NCI-H446 treated with DMSO at 0.1 percent for 48 hours (cell line): ENCODE measurements at regions not wholly inside any gene's neighbourhood (a gene's known extent, or its start where the extent isn't known, plus 50 kb on each side); places are given as distances from the start of the nearest gene placed in this dataset.

Experiments used
- DNase-seq: peaks from one replicate; lab custom pipeline; 2025; lab: John Stamatoyannopoulos, UW

GRCh38 chr5:88396751-88397281, 128.2 kb upstream of the TMEM161B start:
- no peak for DNase-seq

GRCh38 chr5:88396000-88396535, 127.4 kb upstream of the TMEM161B start:
- DNase-seq, result no peak

GRCh38 chr5:88395264-88395663, 126.6 kb upstream of the TMEM161B start:
- DNase-seq, result no peak

GRCh38 chr5:88394536-88395175, 126.0 kb upstream of the TMEM161B start:
- no peak for DNase-seq

- DNase-seq, result no peak
Measured at GRCh38 chr5:88393716-88394535, 125.3 kb upstream of the TMEM161B start.

GRCh38 chr5:88393042-88393441, 124.4 kb upstream of the TMEM161B start:
- DNase-seq, result no peak

GRCh38 chr5:88391991-88392390, 123.3 kb upstream of the TMEM161B start:
- no peak for DNase-seq

GRCh38 chr5:88391116-88391515, 122.5 kb upstream of the TMEM161B start:
- DNase-seq, result no peak

- no peak for DNase-seq
Measured at GRCh38 chr5:88390481-88390880, 121.8 kb upstream of the TMEM161B start.

- no peak for DNase-seq
Measured at GRCh38 chr5:88390096-88390441, 121.4 kb upstream of the TMEM161B start.

- no peak for DNase-seq
Measured at GRCh38 chr5:88389338-88390095, 120.9 kb upstream of the TMEM161B start.

GRCh38 chr5:88388476-88389337, 120.1 kb upstream of the TMEM161B start:
- DNase-seq, result no peak

- DNase-seq, result no peak
Measured at GRCh38 chr5:88384886-88385285, 116.2 kb upstream of the TMEM161B start.

GRCh38 chr5:88380332-88380731, 111.7 kb upstream of the TMEM161B start:
- DNase-seq, result no peak

GRCh38 chr5:88377705-88378656, 109.3 kb upstream of the TMEM161B start:
- peak; percentile 40 for DNase-seq

- peak; percentile 15 for DNase-seq
Measured at GRCh38 chr5:88377240-88377639, 108.6 kb upstream of the TMEM161B start.

- DNase-seq, result no peak
Measured at GRCh38 chr5:88376728-88377127, 108.1 kb upstream of the TMEM161B start.

GRCh38 chr5:88374391-88374790, 105.7 kb upstream of the TMEM161B start:
- DNase-seq, result no peak

GRCh38 chr5:88370824-88371223, 102.2 kb upstream of the TMEM161B start:
- no peak for DNase-seq

- DNase-seq, result no peak
Measured at GRCh38 chr5:88368201-88368600, 99.6 kb upstream of the TMEM161B start.
